ENCODE measurements at regions not wholly inside any gene's neighbourhood (a gene's known extent, or its start where the extent isn't known, plus 50 kb on each side); places are given as distances from the start of the nearest gene placed in this dataset.

DNA sequence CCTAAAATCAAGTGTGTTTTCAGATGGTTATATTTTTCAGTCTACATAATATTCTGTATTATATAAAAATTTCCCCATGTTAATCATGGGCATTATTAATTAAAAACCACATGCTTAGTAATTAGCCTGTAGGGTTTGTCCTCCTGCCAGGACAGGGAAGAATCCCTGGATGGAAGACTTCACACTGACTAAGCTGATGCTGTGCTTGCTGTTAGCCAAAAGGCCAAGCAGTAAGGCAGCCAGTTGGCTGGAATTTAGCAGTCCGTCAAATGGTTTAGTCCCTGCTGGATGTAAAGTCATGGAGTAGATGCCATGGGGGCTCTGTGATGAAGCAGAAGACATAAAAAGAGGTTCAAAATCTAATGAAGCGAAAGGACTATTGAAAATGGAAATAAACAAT lies 168.0 kb upstream of the OBI1 start:
- Mint-ChIP-seq H3K27ac (ENCODE audit: unreplicated experiment) (no peak overlapping the region), H3K36me3 (ENCODE audit: low read depth, unreplicated experiment) (no peaks in the 10 kb centered on the region), H3K27me3 (ENCODE audit: unreplicated experiment) (no peaks in the 10 kb centered on the region), H3K4me1 (ENCODE audit: unreplicated experiment) (no peaks in the 10 kb centered on the region), H3K9me3 (ENCODE audit: unreplicated experiment) (no peaks in the 10 kb centered on the region), H3K4me3 (ENCODE audit: unreplicated experiment) (no peak overlapping the region)
- DNase-seq (ENCODE audit: low spot score), result no peak
- TF ChIP-seq, protein P1, sequence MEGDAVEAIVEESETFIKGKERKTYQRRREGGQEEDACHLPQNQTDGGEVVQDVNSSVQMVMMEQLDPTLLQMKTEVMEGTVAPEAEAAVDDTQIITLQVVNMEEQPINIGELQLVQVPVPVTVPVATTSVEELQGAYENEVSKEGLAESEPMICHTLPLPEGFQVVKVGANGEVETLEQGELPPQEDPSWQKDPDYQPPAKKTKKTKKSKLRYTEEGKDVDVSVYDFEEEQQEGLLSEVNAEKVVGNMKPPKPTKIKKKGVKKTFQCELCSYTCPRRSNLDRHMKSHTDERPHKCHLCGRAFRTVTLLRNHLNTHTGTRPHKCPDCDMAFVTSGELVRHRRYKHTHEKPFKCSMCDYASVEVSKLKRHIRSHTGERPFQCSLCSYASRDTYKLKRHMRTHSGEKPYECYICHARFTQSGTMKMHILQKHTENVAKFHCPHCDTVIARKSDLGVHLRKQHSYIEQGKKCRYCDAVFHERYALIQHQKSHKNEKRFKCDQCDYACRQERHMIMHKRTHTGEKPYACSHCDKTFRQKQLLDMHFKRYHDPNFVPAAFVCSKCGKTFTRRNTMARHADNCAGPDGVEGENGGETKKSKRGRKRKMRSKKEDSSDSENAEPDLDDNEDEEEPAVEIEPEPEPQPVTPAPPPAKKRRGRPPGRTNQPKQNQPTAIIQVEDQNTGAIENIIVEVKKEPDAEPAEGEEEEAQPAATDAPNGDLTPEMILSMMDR (IDR thresholded peaks at IDR 0.05; ENCODE audit: unreplicated experiment), result no peak

DNA sequence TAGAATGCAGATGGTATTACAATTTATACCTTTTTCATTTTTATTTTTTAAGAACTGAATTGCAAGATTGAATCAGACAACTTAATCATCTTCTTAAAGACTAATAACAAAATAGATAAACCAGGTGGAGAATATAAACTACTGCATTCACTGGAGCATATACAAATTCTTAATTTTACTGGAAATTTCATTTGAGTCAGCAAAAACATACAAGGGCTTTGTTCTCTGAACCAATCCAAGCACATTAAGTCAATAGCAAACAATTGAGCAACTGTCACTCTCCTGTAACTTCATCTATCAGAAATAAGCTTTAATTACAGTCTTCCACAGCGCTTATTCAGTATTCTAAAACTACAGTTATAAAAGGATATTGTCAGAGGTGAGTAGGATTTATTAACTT lies 167.4 kb upstream of the OBI1 start:
- no peaks in the 10 kb centered on the region for H3K36me3 Mint-ChIP-seq (ENCODE audit: low read depth, unreplicated experiment)
- TF ChIP-seq, protein P1 (IDR thresholded peaks at IDR 0.05; ENCODE audit: unreplicated experiment), result no peak
- DNase-seq (ENCODE audit: low spot score), result no peak
- no peaks in the 10 kb centered on the region for H3K27me3 Mint-ChIP-seq (ENCODE audit: unreplicated experiment)
- no peak overlapping the region for H3K27ac Mint-ChIP-seq (ENCODE audit: unreplicated experiment)
- no peaks in the 10 kb centered on the region for H3K9me3 Mint-ChIP-seq (ENCODE audit: unreplicated experiment)
- no peaks in the 10 kb centered on the region for H3K4me1 Mint-ChIP-seq (ENCODE audit: unreplicated experiment)
- H3K4me3 Mint-ChIP-seq (ENCODE audit: unreplicated experiment), result no peak overlapping the region

DNA sequence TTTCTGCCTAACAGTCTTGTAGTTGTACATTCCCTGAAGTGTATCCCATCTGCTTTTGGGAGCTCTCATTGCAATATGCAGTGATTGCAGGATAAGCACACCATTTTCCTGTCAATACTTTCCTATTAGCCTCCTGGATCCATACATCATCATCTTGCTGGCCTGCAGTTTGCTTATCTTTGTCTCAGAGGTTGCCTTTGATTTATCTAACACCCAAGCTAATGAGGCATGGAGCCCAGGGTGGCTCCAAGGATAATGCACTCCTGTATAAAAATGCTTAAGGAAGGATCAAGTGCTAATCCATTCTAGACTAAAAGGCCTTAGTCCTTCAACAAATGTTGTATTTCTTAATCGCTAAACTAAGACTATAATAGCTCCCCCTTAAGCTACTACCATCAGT lies 161.6 kb upstream of the OBI1 start:
- DNase-seq (ENCODE audit: low spot score), result no peak
- Mint-ChIP-seq H3K4me3 (ENCODE audit: unreplicated experiment) (no peak overlapping the region), H3K4me1 (ENCODE audit: unreplicated experiment) (no peaks in the 10 kb centered on the region), H3K9me3 (ENCODE audit: unreplicated experiment) (no peaks in the 10 kb centered on the region), H3K27me3 (ENCODE audit: unreplicated experiment) (no peaks in the 10 kb centered on the region), H3K27ac (ENCODE audit: unreplicated experiment) (no peak overlapping the region), H3K36me3 (ENCODE audit: low read depth, unreplicated experiment) (no peaks in the 10 kb centered on the region)
- TF ChIP-seq, protein P1 (IDR thresholded peaks at IDR 0.05; ENCODE audit: unreplicated experiment), result no peak

DNA sequence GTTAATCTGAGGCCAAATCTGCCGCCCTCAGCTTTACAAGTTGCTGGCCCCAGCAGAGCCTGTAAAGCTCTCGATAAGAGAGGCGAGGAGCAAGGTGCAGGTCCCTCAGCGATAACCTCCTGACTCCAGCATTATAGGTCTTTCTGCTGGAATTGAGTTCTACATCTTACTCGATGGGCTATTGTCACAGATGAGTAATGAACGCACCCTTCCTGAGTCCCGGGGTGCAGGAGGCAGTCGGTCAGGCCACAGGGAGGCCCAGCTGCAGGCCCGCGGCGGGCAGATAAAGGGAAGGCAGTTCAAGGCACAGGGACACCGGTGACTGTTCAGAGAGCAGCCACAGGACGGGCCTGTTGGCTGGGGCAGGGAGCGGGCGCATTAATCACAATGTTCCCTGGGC lies 157.6 kb upstream of the OBI1 start:
- Mint-ChIP-seq H3K4me1 (ENCODE audit: unreplicated experiment) (no peaks in the 10 kb centered on the region), H3K36me3 (ENCODE audit: low read depth, unreplicated experiment) (no peaks in the 10 kb centered on the region), H3K4me3 (ENCODE audit: unreplicated experiment) (no peak overlapping the region), H3K9me3 (ENCODE audit: unreplicated experiment) (no peaks in the 10 kb centered on the region), H3K27me3 (ENCODE audit: unreplicated experiment) (no peaks in the 10 kb centered on the region), H3K27ac (ENCODE audit: unreplicated experiment) (no peak overlapping the region)
- TF ChIP-seq, protein P1 (IDR thresholded peaks at IDR 0.05; ENCODE audit: unreplicated experiment), result no peak
- DNase-seq (ENCODE audit: low spot score), result no peak

DNA sequence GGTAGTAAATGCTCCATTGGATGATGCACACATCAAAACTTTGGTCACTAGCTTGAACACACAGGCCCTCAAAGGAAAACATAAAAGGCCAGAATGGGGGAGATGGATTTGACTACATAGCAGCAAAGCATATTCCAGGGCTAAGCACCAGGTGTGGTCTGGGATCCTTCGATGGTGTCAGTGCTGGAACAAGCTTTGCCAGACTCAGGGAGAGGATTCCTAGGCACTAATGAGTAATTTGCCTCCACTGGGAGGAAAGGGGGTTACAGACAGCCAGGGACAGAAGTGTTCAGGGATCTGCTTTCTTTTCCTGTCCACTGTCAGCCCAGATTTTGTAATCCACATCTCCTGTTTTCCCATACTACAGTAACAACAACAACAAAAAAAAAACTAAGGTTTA lies 157.2 kb upstream of the OBI1 start:
- H3K27me3 Mint-ChIP-seq (ENCODE audit: unreplicated experiment), result no peaks in the 10 kb centered on the region
- TF ChIP-seq, protein P1 (IDR thresholded peaks at IDR 0.05; ENCODE audit: unreplicated experiment), result no peak
- no peaks in the 10 kb centered on the region for H3K4me1 Mint-ChIP-seq (ENCODE audit: unreplicated experiment)
- no peak overlapping the region for H3K4me3 Mint-ChIP-seq (ENCODE audit: unreplicated experiment)
- no peak for DNase-seq (ENCODE audit: low spot score)
- no peaks in the 10 kb centered on the region for H3K9me3 Mint-ChIP-seq (ENCODE audit: unreplicated experiment)
- H3K27ac Mint-ChIP-seq (ENCODE audit: unreplicated experiment), result no peak overlapping the region
- no peaks in the 10 kb centered on the region for H3K36me3 Mint-ChIP-seq (ENCODE audit: low read depth, unreplicated experiment)
